AML-193 (cell line): ENCODE measurements at regions not wholly inside any gene's neighbourhood (a gene's known extent, or its start where the extent isn't known, plus 50 kb on each side); places are given as distances from the start of the nearest gene placed in this dataset.
"Not testable (repeated sequence)": the region's sequence is repeated elsewhere in the genome, so short reads cannot be mapped to it uniquely, and the experiment has no call there.

ENCODE experiments used
- DNase-seq, 2 experiments: peaks; one replicate each; lab custom pipeline; 2025; lab: John Stamatoyannopoulos, UW

DNA sequence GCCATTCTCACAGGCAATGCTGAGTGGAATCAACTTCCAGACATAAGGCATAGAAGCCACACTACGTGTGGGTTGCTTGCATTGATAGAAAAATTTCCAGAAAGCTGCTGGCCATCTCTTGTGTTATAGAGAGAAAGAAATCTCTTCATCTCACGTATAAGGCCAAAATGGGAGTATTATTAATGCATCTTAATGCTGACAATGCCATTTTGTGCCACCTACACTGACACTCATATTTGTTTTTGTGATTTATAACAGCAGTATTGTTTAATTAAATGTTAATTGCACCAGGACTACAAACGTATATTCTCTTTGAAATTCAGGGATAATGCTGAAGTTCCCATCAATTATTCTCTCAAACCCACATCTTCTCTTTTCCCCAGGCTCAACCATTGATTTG lies 56.1 kb upstream of the TMEM132D start:
- DNase-seq, result no peak

GRCh38 chr12:129961091-129961490 lies 57.3 kb upstream of the TMEM132D start:
- no peak for DNase-seq

- DNase-seq, result no peak
These were observed 58.0 kb upstream of the TMEM132D start for GRCh38 chr12:129961856-129962255.

DNA sequence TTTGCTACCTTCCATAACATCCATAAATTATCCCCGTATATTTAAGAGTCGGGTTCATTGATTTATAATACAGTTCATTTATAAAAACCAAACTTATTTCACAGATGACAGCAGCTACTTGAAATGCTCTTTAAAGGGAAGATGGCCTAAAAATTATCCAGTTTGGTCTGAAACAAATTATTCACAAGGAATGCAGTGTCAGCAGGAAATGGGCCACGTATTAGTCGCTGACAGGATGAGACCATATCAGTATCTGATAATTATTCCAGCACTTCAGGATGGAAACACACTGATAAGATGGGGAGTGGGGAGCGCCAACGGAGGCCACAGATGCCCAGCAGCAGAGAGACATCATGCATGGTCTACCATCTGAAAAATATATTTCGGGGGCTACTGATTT lies 60.5 kb upstream of the TMEM132D start:
- DNase-seq, result no peak

DNA sequence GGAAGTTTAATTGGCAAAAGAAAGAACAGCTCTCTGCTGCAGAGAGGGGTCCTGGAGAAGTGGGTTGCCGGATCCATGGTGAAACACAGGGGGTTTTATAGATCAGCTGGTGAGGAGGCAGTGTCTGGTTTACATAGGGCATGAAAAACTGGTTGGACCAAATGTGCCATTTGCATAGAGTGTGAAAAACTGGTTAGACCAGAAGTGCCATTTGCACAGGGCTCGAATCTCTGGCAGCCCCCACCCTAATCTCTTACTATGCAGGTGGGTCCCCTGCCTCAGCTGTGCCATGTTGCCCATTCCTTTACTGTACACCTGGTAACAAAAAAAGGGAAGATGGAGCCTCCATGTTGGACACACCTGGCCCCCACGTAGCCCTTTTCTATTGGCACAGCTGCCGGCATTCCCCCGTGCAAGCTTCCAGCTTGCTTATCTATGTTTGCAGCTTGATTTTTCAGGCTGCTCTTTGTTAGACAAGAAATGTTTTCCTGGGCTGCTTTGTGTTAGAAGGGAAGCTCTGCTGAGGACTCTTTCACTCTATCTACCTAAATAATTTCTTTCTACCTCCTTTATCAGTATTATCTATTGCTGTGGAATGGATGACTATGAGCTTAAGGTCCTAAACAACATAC lies 61.1 kb upstream of the TMEM132D start:
- no peak for DNase-seq

DNA sequence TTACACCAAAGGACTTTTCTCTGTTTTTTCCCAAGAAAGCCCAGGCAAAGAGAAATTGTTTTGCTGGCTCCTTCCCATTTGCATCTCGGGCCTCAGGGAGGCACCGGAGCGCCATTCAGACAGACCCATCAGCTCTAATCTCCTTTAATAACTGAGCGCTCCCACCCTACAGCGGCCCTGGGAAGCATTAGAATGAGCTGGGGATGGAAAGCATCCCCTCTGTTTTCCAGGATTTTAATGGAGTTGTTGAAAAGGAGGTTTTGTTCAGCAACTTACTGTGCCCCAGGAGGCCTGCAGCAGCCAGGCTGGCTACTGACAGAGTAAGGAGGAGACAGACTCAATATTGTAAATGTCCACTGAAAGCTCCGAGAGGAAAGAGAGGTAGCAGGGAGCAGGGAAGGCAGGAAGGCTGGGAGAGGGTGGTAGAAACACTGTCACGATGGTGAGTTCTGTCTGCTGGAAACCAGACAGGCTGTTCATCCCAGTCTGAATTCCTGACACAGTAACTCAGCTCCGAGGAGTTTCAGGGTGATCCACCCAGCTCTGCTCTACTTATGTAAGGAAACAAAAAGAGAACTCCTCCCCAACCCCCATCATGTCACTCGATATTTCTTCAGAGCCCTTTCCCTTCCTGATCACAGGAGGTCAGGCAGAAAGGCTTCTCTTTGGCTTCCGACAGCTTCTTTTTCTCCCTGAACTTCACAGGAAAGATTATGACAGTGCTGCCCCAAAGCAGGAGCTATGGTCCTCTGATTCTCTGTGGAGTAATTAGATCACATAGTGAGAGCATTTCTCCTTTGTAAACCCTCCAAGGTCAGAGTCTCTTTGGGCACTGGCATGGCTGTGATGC lies 62.5 kb upstream of the TMEM132D start:
- no peak for DNase-seq

DNA sequence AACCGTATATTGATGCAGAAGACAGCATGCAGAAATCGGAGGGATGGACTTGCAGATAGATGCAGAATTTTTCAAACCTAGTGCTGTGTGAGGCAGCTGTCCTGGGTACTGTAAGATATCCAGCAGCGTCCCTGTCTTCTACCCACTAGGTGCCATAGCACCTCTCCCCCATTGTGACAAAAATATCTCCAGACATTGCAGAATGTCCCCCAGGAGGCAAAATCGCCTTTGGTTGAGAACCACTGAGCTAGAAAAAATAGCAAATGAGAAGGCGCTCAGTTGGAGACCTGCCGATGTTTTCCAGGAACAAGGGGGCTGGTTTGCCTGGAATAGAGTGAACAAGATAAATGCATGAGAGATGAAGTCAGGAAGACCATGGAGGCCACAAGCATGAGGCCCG lies 67.9 kb upstream of the TMEM132D start:
- no peak for DNase-seq

- no peak for DNase-seq
These were observed 69.6 kb upstream of the TMEM132D start for GRCh38 chr12:129973236-129973961.

DNA sequence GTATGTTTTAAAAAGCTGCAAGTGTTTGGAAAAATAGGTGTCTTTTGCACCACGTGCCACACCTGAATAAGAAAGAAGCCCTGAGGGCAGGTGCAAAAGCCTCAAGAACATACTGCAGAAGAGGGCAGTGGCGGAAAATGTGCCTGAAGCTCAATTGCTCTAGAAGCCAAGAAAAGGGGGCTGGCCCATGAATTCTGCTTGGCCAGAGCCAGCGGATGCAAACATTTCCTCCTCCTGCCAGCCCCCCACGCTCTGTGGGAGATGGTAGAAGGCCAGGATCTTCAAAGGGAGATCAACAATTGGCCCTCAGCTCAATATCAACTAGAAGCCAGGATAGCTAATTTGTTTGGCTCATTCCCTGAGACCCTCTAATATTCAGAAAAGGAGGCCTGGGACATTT lies 80.3 kb upstream of the TMEM132D start:
- no peak for DNase-seq

DNA sequence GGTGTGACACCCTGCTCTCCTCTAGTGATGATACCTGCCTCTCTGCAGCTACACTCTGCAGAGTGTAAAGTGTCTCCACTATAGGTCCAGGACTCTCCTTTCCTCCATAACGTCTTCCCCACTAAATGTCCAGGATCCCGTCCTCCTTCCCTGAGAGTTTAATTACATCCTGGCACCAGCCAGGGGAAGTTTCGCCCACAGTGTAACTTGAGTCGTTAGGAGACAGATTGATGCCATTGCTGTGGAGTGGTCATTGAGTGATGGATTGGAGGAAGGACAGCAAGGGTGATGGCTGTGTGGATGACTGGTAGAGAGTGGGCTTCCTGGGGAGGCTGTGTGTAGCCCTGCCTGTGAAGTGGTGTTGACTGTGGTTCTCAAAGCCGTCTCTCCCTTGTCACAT lies 84.0 kb upstream of the TMEM132D start:
- DNase-seq, result no peak

DNA sequence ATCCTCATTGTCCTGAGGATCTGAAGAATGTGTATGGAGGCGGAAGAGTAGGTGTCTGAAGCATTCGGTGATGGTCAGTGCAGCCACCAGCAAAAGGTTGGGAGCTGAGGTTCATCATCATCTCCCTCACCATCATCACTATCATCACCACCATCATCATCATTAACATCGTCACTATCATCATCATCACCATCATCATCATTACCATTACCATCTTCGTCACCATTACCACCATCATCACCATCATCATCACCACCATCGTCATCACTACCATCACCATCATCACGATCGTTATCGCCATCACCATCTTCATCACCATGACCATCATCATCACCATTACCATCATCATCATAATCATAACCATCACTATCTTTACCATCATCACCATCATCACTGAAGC lies 90.8 kb upstream of the TMEM132D start:
- no peak for DNase-seq

DNA sequence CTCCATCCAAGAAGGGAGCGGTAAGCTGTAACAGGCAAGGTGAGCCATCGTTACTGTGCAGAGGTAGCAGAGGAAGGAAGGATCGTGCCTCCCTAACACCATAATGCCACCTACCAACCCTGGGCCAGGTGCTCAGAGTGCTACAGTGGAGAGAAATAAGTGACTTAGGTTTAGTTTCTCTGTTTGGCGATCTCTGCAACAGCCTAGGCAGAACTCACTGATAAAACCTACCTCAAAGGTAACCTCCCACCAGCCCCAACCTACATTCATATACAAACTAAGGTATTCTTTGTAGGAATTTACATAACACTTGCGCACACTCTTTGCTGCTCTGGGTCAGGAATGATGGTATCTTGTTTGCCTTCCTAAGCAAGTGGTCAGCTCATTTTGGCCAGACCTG lies 93.4 kb upstream of the TMEM132D start:
- DNase-seq, result no peak

- not testable (repeated sequence) for DNase-seq
These were observed 100.6 kb upstream of the TMEM132D start for GRCh38 chr12:130004310-130004877.

- no peak for DNase-seq
These were observed 103.9 kb upstream of the TMEM132D start for GRCh38 chr12:130007771-130008170.

- DNase-seq, result no peak
These were observed 104.4 kb upstream of the TMEM132D start for GRCh38 chr12:130008241-130008640.

DNA sequence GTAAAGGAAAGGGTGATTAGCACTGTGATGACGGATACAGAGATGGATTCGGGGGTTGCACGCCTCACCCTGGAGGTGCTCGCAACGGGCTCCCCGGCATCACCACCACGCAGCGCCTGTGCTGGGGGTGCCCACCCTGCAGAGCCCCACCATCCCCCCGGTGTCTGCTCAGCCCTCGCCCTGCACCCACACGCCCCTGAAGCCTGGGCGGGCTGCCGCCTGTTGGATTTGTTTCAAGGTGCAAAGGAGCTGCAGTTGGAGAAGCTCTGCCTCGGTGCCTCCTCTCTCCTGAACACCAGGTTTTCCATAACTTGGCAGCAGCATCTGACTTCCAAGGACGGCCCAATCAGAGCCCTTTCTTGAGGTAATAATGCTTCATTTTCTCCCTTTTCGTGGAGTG lies 106.1 kb upstream of the TMEM132D start:
- no peak for DNase-seq

DNA sequence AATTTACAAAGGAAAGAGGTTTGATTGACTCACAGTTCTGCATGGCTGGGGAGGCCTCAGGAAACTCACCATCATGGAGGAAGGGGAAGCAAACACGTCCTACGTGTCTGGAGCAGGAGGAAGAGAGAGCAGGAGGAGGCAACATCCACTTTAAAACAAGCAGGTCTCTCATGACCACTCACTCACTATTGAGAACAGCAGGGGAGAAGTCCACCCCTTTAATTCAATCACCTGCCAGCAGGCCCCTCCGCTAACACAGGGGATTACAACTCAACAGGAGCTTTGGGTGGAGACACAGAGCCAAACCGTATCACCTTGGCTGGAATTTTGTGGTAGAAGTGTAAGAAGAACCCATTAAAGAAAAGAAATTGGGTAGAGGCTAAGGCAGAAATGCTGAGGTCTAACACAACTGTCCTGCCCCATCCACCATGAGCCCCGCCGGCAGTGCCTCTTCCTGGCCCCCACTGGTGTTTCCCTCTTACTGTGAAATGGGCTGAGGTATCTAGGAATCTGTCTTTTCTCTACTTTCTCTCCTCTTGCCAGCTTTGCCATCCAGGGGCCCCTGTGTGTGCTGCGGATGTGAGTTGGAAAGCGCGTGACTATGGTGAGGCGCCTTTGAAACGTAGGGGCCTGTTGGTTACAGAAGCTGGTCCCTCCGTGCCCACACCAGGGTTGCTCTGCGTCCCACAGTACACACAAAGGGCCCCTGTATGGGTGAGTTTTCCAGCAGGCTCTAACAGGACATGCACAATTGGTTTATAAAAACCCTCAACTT lies 108.0 kb upstream of the TMEM132D start:
- no peak for DNase-seq

GRCh38 chr12:130013771-130014484 lies 110.1 kb upstream of the TMEM132D start:
- DNase-seq, result peak in 1 of 2 experiments; percentile 14

GRCh38 chr12:130014485-130014807 lies 110.6 kb upstream of the TMEM132D start:
- no peak for DNase-seq

- no peak for DNase-seq
These were observed 112.4 kb upstream of the TMEM132D start for GRCh38 chr12:130016194-130016593.

- no peak for DNase-seq
These were observed 113.2 kb upstream of the TMEM132D start for GRCh38 chr12:130016986-130017385.
